Stomach (tissue), 4 donors: ENCODE measurements at regions not wholly inside any gene's neighbourhood (a gene's known extent, or its start where the extent isn't known, plus 50 kb on each side); places are given as distances from the start of the nearest gene placed in this dataset.

Source experiments
- CTCF ChIP-seq, 7 experiments: fragments of 450-650 bp in 4 of 7; fragments of 200-600 bp in 3 of 7; sonication (generic) in 3 of 7; IDR thresholded peaks; one replicate each; pipeline ENCODE4 v1.5.1; 2016 to 2019; ENCODE audit warnings: antibody characterized with exemption in 7 of 7, control low read depth in 2 of 7, mild to moderate bottlenecking in 1 of 7
- POLR2A ChIP-seq, 4 donors: fragments of 450-650 bp; IDR thresholded peaks; one replicate each; pipeline ENCODE4 v1.6.1; 2016; ENCODE audit warnings: antibody characterized with exemption in 4 of 4, control low read depth in 2 of 4, mild to moderate bottlenecking in 1 of 4, moderate library complexity in 1 of 4
- POLR2AphosphoS5 ChIP-seq, 3 donors: sonication (generic); formaldehyde crosslinking; IDR thresholded peaks; one replicate each; pipeline ENCODE4 v1.6.1; 2016; ENCODE audit warnings: antibody characterized with exemption in 3 of 3

- TF ChIP-seq CTCF (IDR thresholded peaks at IDR 0.05) (no peak), POLR2AphosphoS5 (IDR thresholded peaks at IDR 0.05) (no peak), POLR2A (IDR thresholded peaks at IDR 0.05) (no peak)
Measured at GRCh38 chrX:40506201-40506985, 74.4 kb upstream of the ATP6AP2 start.
